HG02938 (cell line): ENCODE measurements at regions not wholly inside any gene's neighbourhood (a gene's known extent, or its start where the extent isn't known, plus 50 kb on each side); places are given as distances from the start of the nearest gene placed in this dataset.
"Not testable (repeated sequence)": the region's sequence is repeated elsewhere in the genome, so short reads cannot be mapped to it uniquely, and the experiment has no call there.

Experiments used
- ATAC-seq: cut with Tn5 transposase; IDR thresholded peaks from one replicate; pipeline ENCODE4 v1.9.1; 2021; ENCODE audit warnings: mild to moderate bottlenecking, moderate library complexity; ENCODE audit not compliant: unreplicated experiment

- no peak for ATAC-seq
Measured at GRCh38 chr11:23797624-23798419, 699.0 kb upstream of the LUZP2 start.

GRCh38 chr11:23834306-23834705 lies 662.5 kb upstream of the LUZP2 start:
- not testable (repeated sequence) for ATAC-seq

GRCh38 chr11:23836981-23837380 lies 659.9 kb upstream of the LUZP2 start:
- ATAC-seq: no peak

- ATAC-seq: no peak
Measured at GRCh38 chr11:23840872-23841271, 656.0 kb upstream of the LUZP2 start.

GRCh38 chr11:23846902-23847422 lies 649.9 kb upstream of the LUZP2 start:
- no peak for ATAC-seq

GRCh38 chr11:23851216-23851615 lies 645.6 kb upstream of the LUZP2 start:
- ATAC-seq: no peak

GRCh38 chr11:23856654-23857053 lies 640.2 kb upstream of the LUZP2 start:
- ATAC-seq: no peak

- no peak for ATAC-seq
Measured at GRCh38 chr11:23859087-23859486, 637.8 kb upstream of the LUZP2 start.

- ATAC-seq: no peak
Measured at GRCh38 chr11:23861615-23862014, 635.2 kb upstream of the LUZP2 start.

- ATAC-seq: no peak
Measured at GRCh38 chr11:23865341-23865975, 631.4 kb upstream of the LUZP2 start.

GRCh38 chr11:23866641-23867040 lies 630.2 kb upstream of the LUZP2 start:
- ATAC-seq: no peak

- ATAC-seq: no peak
Measured at GRCh38 chr11:23869671-23870070, 627.2 kb upstream of the LUZP2 start.

GRCh38 chr11:23873406-23873805 lies 623.4 kb upstream of the LUZP2 start:
- ATAC-seq: no peak

- no peak for ATAC-seq
Measured at GRCh38 chr11:23875176-23875850, 621.5 kb upstream of the LUZP2 start.

- ATAC-seq: not testable (repeated sequence)
Measured at GRCh38 chr11:23883426-23884048, 613.3 kb upstream of the LUZP2 start.

- ATAC-seq: no peak
Measured at GRCh38 chr11:23884341-23884740, 612.5 kb upstream of the LUZP2 start.

GRCh38 chr11:23885801-23886200 lies 611.1 kb upstream of the LUZP2 start:
- no peak for ATAC-seq

- ATAC-seq: not testable (repeated sequence)
Measured at GRCh38 chr11:23887122-23887521, 609.7 kb upstream of the LUZP2 start.

- no peak for ATAC-seq
Measured at GRCh38 chr11:23893126-23893525, 603.7 kb upstream of the LUZP2 start.

GRCh38 chr11:23897453-23898286 lies 599.2 kb upstream of the LUZP2 start:
- no peak for ATAC-seq
